SK-N-SH (cell line): ENCODE measurements at regions not wholly inside any gene's neighbourhood (a gene's known extent, or its start where the extent isn't known, plus 50 kb on each side); places are given as distances from the start of the nearest gene placed in this dataset.

ENCODE experiments used
- CHD2 ChIP-seq: fragments of 150-350 bp; IDR thresholded peaks from 2 replicates; pipeline ENCODE4 v1.6.1; 2018; ENCODE audit warnings: low read length; ENCODE audit not compliant: partially characterized antibody
- CTCF ChIP-seq: fragments of 200-600 bp; sonication (generic); IDR thresholded peaks from 2 replicates; pipeline ENCODE4 v1.6.1; 2017; ENCODE audit warnings: antibody characterized with exemption, mild to moderate bottlenecking, moderate library complexity
- EP300 ChIP-seq, 2 experiments: IDR thresholded peaks; 2 replicates each; pipeline versions ENCODE4 v1.4.0 to v1.6.1; 2012; ENCODE audit warnings: borderline replicate concordance in 1 of 2, low read depth in 1 of 2, low read length in 1 of 2
- EZH2phosphoT487 ChIP-seq: fragments of 200-600 bp; sonication (generic); IDR thresholded peaks from 2 replicates; pipeline ENCODE4 v1.6.1; 2017; ENCODE audit warnings: low read depth, mixed run types, mild to moderate bottlenecking, antibody characterized with exemption, moderate library complexity, borderline replicate concordance
- FOXM1 ChIP-seq: IDR thresholded peaks from 2 replicates; pipeline ENCODE4 v1.4.0; 2012; ENCODE audit warnings: low read depth, mild to moderate bottlenecking
- IRF3 ChIP-seq: fragments of 150-350 bp; IDR thresholded peaks from 2 replicates; pipeline ENCODE4 v1.6.1; 2016; ENCODE audit warnings: mild to moderate bottlenecking, low read depth, low read length
- JUND ChIP-seq: IDR thresholded peaks from 2 replicates; pipeline ENCODE4 v1.4.0; 2012
- MAX ChIP-seq: IDR thresholded peaks from 2 replicates; pipeline ENCODE4 v1.4.0; 2012; ENCODE audit warnings: low read depth
- POLR2AphosphoS5 ChIP-seq: IDR thresholded peaks from 2 replicates; pipeline ENCODE4 v1.6.1; 2012; ENCODE audit warnings: low read depth, low read length
- RCOR1 ChIP-seq: fragments of 150-350 bp; IDR thresholded peaks from 2 replicates; pipeline ENCODE4 v1.6.1; 2017; ENCODE audit warnings: antibody characterized with exemption, low read length
- REST ChIP-seq: IDR thresholded peaks from 2 replicates; pipeline ENCODE4 v1.6.1; 2012; ENCODE audit warnings: mild to moderate bottlenecking, low read depth, low read length, moderate library complexity
- TCF12 ChIP-seq: IDR thresholded peaks from 2 replicates; pipeline ENCODE4 v1.4.0; 2012
- USF2 ChIP-seq: fragments of 150-350 bp; IDR thresholded peaks from 2 replicates; pipeline ENCODE4 v1.6.1; 2017; ENCODE audit warnings: antibody characterized with exemption, low read length, low read depth, borderline replicate concordance
- YY1 ChIP-seq: IDR thresholded peaks from 2 replicates; pipeline ENCODE4 v1.4.0; 2012; ENCODE audit warnings: low read depth, mild to moderate bottlenecking

GRCh38 chr13:109408591-109409382, 377.6 kb downstream of the IRS2 start:
- TF ChIP-seq CTCF = no peak
- no peak for TF ChIP-seq REST
- TF ChIP-seq TCF12 = no peak
- no peak for TF ChIP-seq POLR2AphosphoS5
- TF ChIP-seq CHD2 = no peak
- no peak for TF ChIP-seq MAX
- TF ChIP-seq USF2 = no peak
- no peak for TF ChIP-seq FOXM1
- TF ChIP-seq RCOR1 = no peak
- TF ChIP-seq IRF3 = no peak
- no peak for TF ChIP-seq YY1
- no peak for TF ChIP-seq EZH2phosphoT487
- TF ChIP-seq EP300 (IDR thresholded peaks at IDR 0.05; ENCODE audit: borderline replicate concordance in 1 of 2, low read depth in 1 of 2, low read length in 1 of 2) = no peak
- no peak for TF ChIP-seq JUND
